OCI-LY1 (cell line): ENCODE measurements at regions not wholly inside any gene's neighbourhood (a gene's known extent, or its start where the extent isn't known, plus 50 kb on each side); places are given as distances from the start of the nearest gene placed in this dataset.

Experiments used
- H2AFZ ChIP-seq: fragments of 200-600 bp; sonication (generic), shearing (Covaris generic); 2 replicates; pipeline ENCODE4 v1.6.0; 2014; ENCODE audit warnings: antibody characterized with exemption, mild to moderate bottlenecking, low read length
- H3F3A ChIP-seq: fragments of 200-600 bp; sonication (generic), shearing (Covaris generic); 2 replicates; pipeline ENCODE4 v1.6.0; 2014; ENCODE audit warnings: mild to moderate bottlenecking, antibody characterized with exemption, low read length, moderate library complexity; ENCODE audit not compliant: insufficient read depth
- H3K27ac ChIP-seq: fragments of 200-600 bp; sonication (generic); 2 replicates; pipeline ENCODE4 v1.5.1; 2014; ENCODE audit warnings: low read length, mixed run types, mild to moderate bottlenecking, low read depth; ENCODE audit not compliant: poor library complexity, severe bottlenecking
- H3K27me3 ChIP-seq: fragments of 200-600 bp; sonication (generic); 2 replicates; pipeline ENCODE4 v1.6.0; 2014; ENCODE audit warnings: antibody characterized with exemption, mild to moderate bottlenecking, low read length, moderate library complexity; ENCODE audit not compliant: insufficient read depth
- H3K36me3 ChIP-seq: fragments of 200-600 bp; sonication (generic); 2 replicates; pipeline ENCODE4 v1.6.1; 2014; ENCODE audit warnings: mild to moderate bottlenecking, antibody characterized with exemption, low read length, moderate library complexity, mixed read lengths; ENCODE audit not compliant: insufficient read depth
- H3K4me1 ChIP-seq: fragments of 200-600 bp; sonication (generic); 2 replicates; pipeline ENCODE4 v1.5.1; 2014; ENCODE audit warnings: mild to moderate bottlenecking, low read length, moderate library complexity; ENCODE audit not compliant: insufficient read depth, severe bottlenecking
- H3K4me2 ChIP-seq: fragments of 200-600 bp; sonication (generic), shearing (Covaris generic); 2 replicates; pipeline ENCODE4 v1.6.1; 2014; ENCODE audit warnings: low read length
- H3K4me3 ChIP-seq: fragments of 200-600 bp; sonication (generic); 2 replicates; pipeline ENCODE4 v1.5.1; 2014; ENCODE audit warnings: low read length, low read depth, mild to moderate bottlenecking, mixed read lengths; ENCODE audit not compliant: poor library complexity, severe bottlenecking
- H3K79me2 ChIP-seq: fragments of 200-600 bp; shearing (Covaris generic); 2 replicates; pipeline ENCODE4 v1.6.1; 2016; ENCODE audit warnings: mixed run types, low read length, mixed read lengths; ENCODE audit not compliant: insufficient read depth
- H3K9ac ChIP-seq: fragments of 200-600 bp; sonication (generic), shearing (Covaris generic); 2 replicates; pipeline ENCODE4 v1.6.1; 2014; ENCODE audit warnings: mild to moderate bottlenecking, low read length, mixed read lengths
- H3K9me2 ChIP-seq: fragments of 200-600 bp; sonication (generic), shearing (Covaris generic); 2 replicates; pipeline ENCODE4 v1.6.1; 2014; ENCODE audit warnings: low read depth, mild to moderate bottlenecking, low read length, mixed read lengths
- H3K9me3 ChIP-seq: fragments of 200-600 bp; shearing (Covaris generic); 2 replicates; pipeline ENCODE4 v1.6.1; 2014; ENCODE audit warnings: low read length, mixed read lengths
- H4K20me1 ChIP-seq: fragments of 200-600 bp; sonication (generic), shearing (Covaris generic); 2 replicates; pipeline ENCODE4 v1.6.0; 2016; ENCODE audit warnings: mild to moderate bottlenecking, low read length; ENCODE audit not compliant: insufficient read depth
- EZH2 ChIP-seq: fragments of 200-600 bp; sonication (generic), shearing (Covaris generic); IDR thresholded peaks from 2 replicates; pipeline ENCODE4 v1.8.0; 2017; ENCODE audit warnings: borderline replicate concordance, mixed run types, mild to moderate bottlenecking, antibody characterized with exemption, low read length, moderate library complexity, mixed read lengths
- TF ChIP-seq, protein P1 (sequence below): fragments of 200-600 bp; sonication (generic), shearing (Covaris generic); IDR thresholded peaks from 2 replicates; pipeline ENCODE4 v1.5.1; 2017; ENCODE audit warnings: mild to moderate bottlenecking, antibody characterized with exemption, low read length, moderate library complexity, mixed read lengths

DNA sequence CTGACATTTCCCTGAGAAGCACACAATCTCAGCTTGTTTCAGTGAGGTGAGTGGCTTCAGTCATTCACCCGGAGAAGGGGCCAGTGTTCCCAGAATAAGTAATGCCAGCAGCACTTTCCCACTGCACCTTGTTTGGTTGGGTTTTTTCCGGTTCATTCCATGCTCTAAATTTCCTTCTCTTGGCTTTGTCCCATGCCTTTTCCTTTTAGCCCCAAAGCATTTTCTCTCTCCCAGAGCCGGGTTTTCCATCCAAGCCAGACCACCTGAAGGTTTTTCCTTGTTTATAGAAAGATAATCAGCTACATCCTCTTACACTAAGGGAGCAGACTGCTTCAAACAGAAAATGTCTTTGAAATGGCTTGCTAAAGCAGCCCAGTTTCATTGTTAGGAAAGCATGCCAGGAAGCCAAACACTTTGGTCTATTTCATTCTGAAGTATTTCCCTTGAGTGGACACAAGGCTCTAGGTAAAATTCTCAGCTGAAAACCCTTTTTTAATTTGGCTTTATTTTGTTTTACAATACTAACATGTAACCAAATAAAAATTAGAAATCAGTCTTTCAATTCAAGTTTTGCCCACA is 501.6 kb downstream of the DTWD2 start:
- Histone ChIP-seq H3K36me3 (no peaks in the 10 kb centered on the region), H3K9ac (no peak overlapping the region), H3K4me3 (no peak overlapping the region), H2AFZ (no peak overlapping the region), H3K9me3 (no peaks in the 10 kb centered on the region), H3K4me1 (no peaks in the 10 kb centered on the region), H3K4me2 (no peak overlapping the region), H3K79me2 (no peaks in the 10 kb centered on the region), H3K27ac (no peak overlapping the region), H3K9me2 (no peaks in the 10 kb centered on the region), H4K20me1 (no peaks in the 10 kb centered on the region), H3K27me3 (no peaks in the 10 kb centered on the region), H3F3A (no peaks in the 10 kb centered on the region)
- no peak for TF ChIP-seq EZH2
- TF ChIP-seq, protein P1, sequence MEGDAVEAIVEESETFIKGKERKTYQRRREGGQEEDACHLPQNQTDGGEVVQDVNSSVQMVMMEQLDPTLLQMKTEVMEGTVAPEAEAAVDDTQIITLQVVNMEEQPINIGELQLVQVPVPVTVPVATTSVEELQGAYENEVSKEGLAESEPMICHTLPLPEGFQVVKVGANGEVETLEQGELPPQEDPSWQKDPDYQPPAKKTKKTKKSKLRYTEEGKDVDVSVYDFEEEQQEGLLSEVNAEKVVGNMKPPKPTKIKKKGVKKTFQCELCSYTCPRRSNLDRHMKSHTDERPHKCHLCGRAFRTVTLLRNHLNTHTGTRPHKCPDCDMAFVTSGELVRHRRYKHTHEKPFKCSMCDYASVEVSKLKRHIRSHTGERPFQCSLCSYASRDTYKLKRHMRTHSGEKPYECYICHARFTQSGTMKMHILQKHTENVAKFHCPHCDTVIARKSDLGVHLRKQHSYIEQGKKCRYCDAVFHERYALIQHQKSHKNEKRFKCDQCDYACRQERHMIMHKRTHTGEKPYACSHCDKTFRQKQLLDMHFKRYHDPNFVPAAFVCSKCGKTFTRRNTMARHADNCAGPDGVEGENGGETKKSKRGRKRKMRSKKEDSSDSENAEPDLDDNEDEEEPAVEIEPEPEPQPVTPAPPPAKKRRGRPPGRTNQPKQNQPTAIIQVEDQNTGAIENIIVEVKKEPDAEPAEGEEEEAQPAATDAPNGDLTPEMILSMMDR: no peak

DNA sequence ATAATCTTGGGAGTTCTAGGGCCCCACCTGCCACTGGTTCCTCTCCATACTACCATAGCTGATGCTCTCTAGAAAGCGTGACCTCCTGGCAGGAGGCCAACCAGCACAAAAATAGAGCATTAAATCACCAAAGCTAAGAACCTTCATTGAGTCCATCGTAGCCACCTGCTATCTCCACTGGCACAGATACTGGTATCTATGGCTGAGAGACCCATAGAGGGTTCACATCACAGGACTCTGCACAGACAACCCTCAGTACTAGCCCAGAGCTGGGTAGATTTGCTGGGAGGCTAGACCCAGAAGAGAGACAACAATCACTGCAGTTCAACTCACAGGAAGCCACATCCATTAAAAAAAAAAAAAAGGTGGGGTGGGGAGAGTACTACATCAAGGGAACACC is 509.1 kb downstream of the DTWD2 start:
- H3K4me1 ChIP-seq: no peaks in the 10 kb centered on the region
- H4K20me1 ChIP-seq: no peaks in the 10 kb centered on the region
- no peaks in the 10 kb centered on the region for H3K79me2 ChIP-seq
- no peak overlapping the region for H3K4me2 ChIP-seq
- no peaks in the 10 kb centered on the region for H3K9me2 ChIP-seq
- no peak overlapping the region for H3K9ac ChIP-seq
- H2AFZ ChIP-seq: no peak overlapping the region
- H3K9me3 ChIP-seq: no peaks in the 10 kb centered on the region
- TF ChIP-seq EZH2: no peak
- TF ChIP-seq, protein P1: no peak
- H3K36me3 ChIP-seq: no peaks in the 10 kb centered on the region
- no peak overlapping the region for H3K27ac ChIP-seq
- H3F3A ChIP-seq: no peaks in the 10 kb centered on the region
- H3K4me3 ChIP-seq: no peak overlapping the region
- no peaks in the 10 kb centered on the region for H3K27me3 ChIP-seq

DNA sequence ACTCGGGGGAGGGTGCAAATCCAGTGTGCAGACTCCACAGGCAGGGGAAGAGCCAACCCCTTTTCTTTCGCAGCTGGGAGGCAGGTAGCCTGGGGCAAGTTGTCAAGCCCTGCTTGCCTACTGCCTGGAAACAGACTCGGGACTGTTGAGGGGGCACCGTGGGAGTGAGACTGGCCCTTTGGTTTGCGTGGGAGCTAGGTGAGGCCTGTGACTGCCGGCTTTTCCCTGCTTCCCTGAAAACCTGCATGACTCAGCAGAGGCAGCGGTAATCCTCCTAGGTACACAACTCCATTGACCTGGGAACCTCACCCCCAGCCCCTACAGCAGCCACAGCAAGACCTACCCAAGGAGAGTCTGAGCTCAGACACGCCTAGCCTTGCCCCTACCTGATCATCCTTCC is 509.5 kb downstream of the DTWD2 start:
- H3K4me2 ChIP-seq: no peak overlapping the region
- H3K9ac ChIP-seq: no peak overlapping the region
- no peaks in the 10 kb centered on the region for H3K4me1 ChIP-seq
- H2AFZ ChIP-seq: no peak overlapping the region
- H3K27ac ChIP-seq: no peak overlapping the region
- no peaks in the 10 kb centered on the region for H3K27me3 ChIP-seq
- no peaks in the 10 kb centered on the region for H4K20me1 ChIP-seq
- H3K9me3 ChIP-seq: no peaks in the 10 kb centered on the region
- no peaks in the 10 kb centered on the region for H3K9me2 ChIP-seq
- no peaks in the 10 kb centered on the region for H3K79me2 ChIP-seq
- no peaks in the 10 kb centered on the region for H3K36me3 ChIP-seq
- H3K4me3 ChIP-seq: no peak overlapping the region
- no peak for TF ChIP-seq EZH2
- TF ChIP-seq, protein P1: no peak
- H3F3A ChIP-seq: no peaks in the 10 kb centered on the region
